GM13976 (cell line): ENCODE measurements at regions not wholly inside any gene's neighbourhood (a gene's known extent, or its start where the extent isn't known, plus 50 kb on each side); places are given as distances from the start of the nearest gene placed in this dataset.

Experiments used
- DNase-seq: peaks from one replicate; pipeline ENCODE4 v3.0.0; 2012; ENCODE audit warnings: low spot score
- CTCF ChIP-seq: IDR thresholded peaks from 2 replicates; pipeline ENCODE4 v1.5.1; 2012; ENCODE audit warnings: borderline replicate concordance, mild to moderate bottlenecking; ENCODE audit not compliant: insufficient read depth; ENCODE audit errors: extremely low read depth, missing control alignments, control extremely low read depth
- in situ Hi-C: fragments of 300-500 bp; cut with MboI; formaldehyde crosslinking; loops from one replicate; pipeline ENCODE4 v1.12.0; 2022; ENCODE audit warnings: low sequenced_read_pairs, mixed read lengths, inconsistent platforms; ENCODE audit not compliant: unreplicated experiment

DNA sequence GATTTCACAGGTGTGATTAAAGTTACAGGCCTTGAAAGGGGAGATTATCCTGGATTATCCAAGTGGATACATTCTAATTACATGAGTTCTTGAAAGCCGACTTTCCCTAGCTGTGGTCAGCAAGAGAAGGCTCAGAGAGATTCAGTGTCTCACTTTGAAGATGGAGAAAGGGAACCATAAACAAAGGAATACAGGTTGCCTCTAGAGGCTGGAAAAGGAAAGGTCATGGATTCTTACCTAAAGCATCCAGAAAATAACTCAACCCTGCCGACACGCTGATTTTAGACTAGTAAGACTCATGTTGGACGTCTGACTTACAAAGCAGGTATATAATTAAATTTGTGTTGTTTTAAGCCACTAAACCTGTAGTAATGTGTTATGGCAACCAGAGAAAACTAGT is 1095.7 kb upstream of the ZEB2 start:
- DNase-seq = no peak
- no peak for TF ChIP-seq CTCF
- in situ Hi-C loops = no loop called here

GRCh38 chr2:145609951-145610350 is 1090.0 kb upstream of the ZEB2 start:
- in situ Hi-C loops = no loop called here
- no peak for DNase-seq
- no peak for TF ChIP-seq CTCF

- no peak for TF ChIP-seq CTCF
- DNase-seq = no peak
- in situ Hi-C loops = no loop called here
Measured at GRCh38 chr2:145601361-145601925, 1081.5 kb upstream of the ZEB2 start.

DNA sequence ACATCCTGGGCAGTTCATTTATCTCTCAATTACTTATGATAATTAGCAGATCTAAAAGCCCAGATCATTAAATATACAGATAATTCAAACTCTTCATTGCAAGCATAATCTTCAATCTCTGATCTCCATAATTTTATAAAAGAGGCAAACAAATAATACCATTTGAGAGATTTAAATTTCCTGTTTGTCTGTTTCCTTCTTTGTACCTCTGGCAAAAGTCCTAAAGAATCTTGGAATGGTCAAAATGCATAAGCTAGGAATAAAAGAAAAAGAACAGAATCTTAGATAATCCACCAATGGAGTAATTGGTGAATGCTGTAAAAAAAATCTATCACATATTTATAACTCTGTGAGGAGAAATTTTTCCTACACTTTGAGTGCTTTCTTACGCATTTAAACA is 1080.9 kb upstream of the ZEB2 start:
- in situ Hi-C loops = no loop called here

GRCh38 chr2:145599756-145600155 is 1079.8 kb upstream of the ZEB2 start:
- DNase-seq = no peak
- no peak for TF ChIP-seq CTCF
- in situ Hi-C loops = no loop called here

More for the DNA sequence above, 1080.9 kb upstream of the ZEB2 start:
- no peak for DNase-seq
- no peak for TF ChIP-seq CTCF

DNA sequence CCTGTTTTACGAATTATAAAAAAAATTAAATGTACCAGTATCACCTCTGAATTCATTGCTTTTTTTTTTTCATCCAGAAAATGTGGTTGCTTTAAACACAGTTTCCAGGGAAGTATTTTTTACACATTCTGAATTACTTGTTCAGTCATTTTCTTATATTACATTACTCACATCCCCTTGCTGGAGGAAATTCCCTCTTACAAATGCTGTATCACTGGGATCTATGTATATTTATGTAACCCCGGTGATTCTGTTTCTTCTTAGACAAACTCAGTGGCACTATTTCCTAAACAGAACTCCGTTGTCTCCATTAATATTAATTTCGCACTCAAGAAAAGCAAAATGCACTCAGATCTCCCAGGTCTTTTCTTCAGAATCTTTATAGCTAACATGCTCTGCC is 1078.5 kb upstream of the ZEB2 start:
- no peak for TF ChIP-seq CTCF
- DNase-seq = no peak
- in situ Hi-C loops = no loop called here

DNA sequence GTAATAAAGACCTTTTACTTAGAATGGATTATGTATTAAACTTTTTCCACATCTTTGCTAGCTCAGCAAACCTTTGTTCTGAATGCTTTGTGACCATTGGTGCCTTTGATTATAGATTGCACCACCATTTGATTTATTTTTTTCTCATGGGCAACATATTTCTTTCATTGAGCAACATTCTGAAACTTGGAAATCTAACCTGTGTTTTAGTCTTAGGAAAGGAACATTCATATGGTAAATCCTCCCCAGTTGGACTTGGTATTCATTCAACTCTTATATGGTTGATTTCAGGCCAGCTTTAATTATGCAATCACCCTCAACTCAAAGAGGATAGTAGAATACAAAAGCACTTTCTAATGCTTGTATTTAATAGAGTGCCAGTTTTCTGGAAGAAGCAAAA is 1077.9 kb upstream of the ZEB2 start:
- in situ Hi-C loops = no loop called here
- TF ChIP-seq CTCF = no peak
- no peak for DNase-seq
